ENCODE measurements at regions not wholly inside any gene's neighbourhood (a gene's known extent, or its start where the extent isn't known, plus 50 kb on each side); places are given as distances from the start of the nearest gene placed in this dataset.

DNA sequence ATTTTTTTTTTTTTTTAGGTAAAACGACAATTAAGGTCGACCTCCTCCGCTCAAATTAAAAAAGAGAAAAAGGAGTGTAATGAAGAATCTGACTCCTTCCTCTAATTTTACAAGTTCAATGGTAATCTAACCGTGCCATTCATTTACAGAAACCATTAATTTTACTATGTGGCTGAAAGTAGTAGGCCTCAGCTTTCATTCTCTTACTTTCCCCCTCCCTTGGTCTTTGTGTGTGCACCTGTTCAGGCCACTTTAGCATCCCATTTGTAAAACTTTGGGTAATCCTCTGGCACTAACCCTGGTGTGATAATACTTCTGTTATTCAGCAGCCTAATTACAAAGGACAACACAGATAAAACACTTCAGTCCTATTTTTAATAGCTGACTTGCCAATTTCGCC, 128.1 kb downstream of the ASCL1 start:
- Histone ChIP-seq H4K91ac (replicated peaks; ENCODE audit: insufficient read length, low read length) (no peak overlapping the region), H3K4me1 (replicated peaks in 1 of 4; ENCODE audit: control insufficient read depth in 3 of 4, insufficient read depth in 4 of 4, low read length in 3 of 4) (no peaks in the 10 kb centered on the region), H3K27me3 (replicated peaks in 1 of 4; ENCODE audit: control insufficient read depth in 3 of 4, extremely low read depth in 1 of 4, insufficient read depth in 3 of 4, low read length in 3 of 4) (no peaks in the 10 kb centered on the region), H3K9ac (replicated peaks in 1 of 4; ENCODE audit: extremely low read depth in 1 of 4, low read depth in 3 of 4, low read length in 3 of 4) (no peak overlapping the region), H3K79me1 (ENCODE audit: low read depth, low read length) (no peaks in the 10 kb centered on the region), H3K14ac (ENCODE audit: insufficient read length) (no peak overlapping the region), H3K4me3 (ENCODE audit: extremely low read depth in 1 of 4, insufficient read depth in 2 of 4, low read depth in 3 of 4, low read length in 4 of 4) (no peak overlapping the region), H2BK5ac (ENCODE audit: low read depth, low read length) (no peak overlapping the region), H2BK120ac (replicated peaks; ENCODE audit: low read depth, low read length) (no peak overlapping the region), H4K20me1 (replicated peaks in 1 of 2; ENCODE audit: control insufficient read depth in 1 of 2, insufficient read depth in 2 of 2, low read length in 2 of 2) (no peaks in the 10 kb centered on the region), H3K56ac (replicated peaks; ENCODE audit: insufficient read length, low read depth, low read length) (no peak overlapping the region), H3K27ac (ENCODE audit: low read depth, low read length) (no peak overlapping the region), H2BK12ac (ENCODE audit: low read depth, low read length) (no peak overlapping the region), H3K4me2 (ENCODE audit: insufficient read depth in 1 of 2, low read depth in 2 of 2, low read length in 2 of 2) (no peak overlapping the region), H4K8ac (ENCODE audit: extremely low read depth, insufficient read depth, low read length) (no peak overlapping the region), H2BK15ac (ENCODE audit: low read length) (no peak overlapping the region), H3K79me2 (ENCODE audit: control insufficient read depth in 1 of 2, insufficient read depth in 2 of 2, low read length in 2 of 2) (no peaks in the 10 kb centered on the region), H3K9me3 (ENCODE audit: insufficient read depth in 2 of 2, low read depth in 1 of 2, low read length in 1 of 2) (no peaks in the 10 kb centered on the region), H2AK5ac (ENCODE audit: low read depth, low read length) (no peak overlapping the region), H3K23ac (ENCODE audit: insufficient read length) (no peak overlapping the region), H2BK20ac (ENCODE audit: low read length) (no peak overlapping the region), H3K4ac (replicated peaks; ENCODE audit: insufficient read length, low read depth, low read length) (no peak overlapping the region), H2AFZ (ENCODE audit: low read length) (no peak overlapping the region), H3K18ac (ENCODE audit: extremely low read depth, low read length) (no peak overlapping the region), H3K36me3 (ENCODE audit: control insufficient read depth in 2 of 4, insufficient read depth in 4 of 4, low read length in 3 of 4) (no peaks in the 10 kb centered on the region; a peak in 1 of 8 replicates), H4K5ac (ENCODE audit: insufficient read length, low read depth, low read length) (no peak overlapping the region), H3K23me2 (ENCODE audit: low read depth, low read length) (no peaks in the 10 kb centered on the region)
- WGBS, 2 experiments (ENCODE audit: extremely low coverage in 1 of 2, insufficient coverage in 1 of 2, insufficient read length in 1 of 2, insufficient replicate concordance in 2 of 2, low coverage in 1 of 2, low lambda C conversion rate in 2 of 2, missing lambda C conversion rate in 1 of 2): 82% methylated on average over 5 of the region's 5 CpGs; no CpG with 5 or more reads in 1 of the 2 experiments
- CTCF ChIA-PET (ENCODE audit: partially characterized antibody): interaction anchor here (0.7 to 0.9 kb wide), 2 partner anchors 152 to 165 kb away, joined by 3 read pairs; no protein-coding TSS in a partner anchor
- POLR2A ChIA-PET (ENCODE audit: partially characterized antibody): no interaction called here
- no peak for TF ChIP-seq YY1 (IDR thresholded peaks at IDR 0.05; ENCODE audit: low read depth, low read length)
- TF ChIP-seq TAF7 (optimal IDR thresholded peaks at IDR 0.05; ENCODE audit: borderline replicate concordance, low read depth, low read length): no peak
- no peak for TF ChIP-seq JUN (IDR thresholded peaks at IDR 0.05; ENCODE audit: low read depth, low read length)
- TF ChIP-seq CHD2 (IDR thresholded peaks at IDR 0.05; ENCODE audit: low read length): no peak
- no peak for TF ChIP-seq RNF2 (IDR thresholded peaks at IDR 0.05; ENCODE audit: borderline replicate concordance, low read depth, low read length, missing control alignments, poor library complexity, severe bottlenecking)
- DNase-seq (ENCODE audit: low read depth in 1 of 2, low spot score in 2 of 2) (no peak), FAIRE-seq (no peak)
